ENCODE measurements at regions not wholly inside any gene's neighbourhood (a gene's known extent, or its start where the extent isn't known, plus 50 kb on each side); places are given as distances from the start of the nearest gene placed in this dataset.

- TF ChIP-seq POLR2A (IDR thresholded peaks at IDR 0.05) (no peak), CTCF (IDR thresholded peaks at IDR 0.05) (no peak), POLR2AphosphoS5 (IDR thresholded peaks at IDR 0.05; ENCODE audit: insufficient read depth in 1 of 2, low read depth in 1 of 2) (no peak)
Measured at GRCh38 chr12:105836242-105836622, 302.5 kb downstream of the NUAK1 start.
